ENCODE measurements at regions not wholly inside any gene's neighbourhood (a gene's known extent, or its start where the extent isn't known, plus 50 kb on each side); places are given as distances from the start of the nearest gene placed in this dataset.
"Not testable (repeated sequence)": the region's sequence is repeated elsewhere in the genome, so short reads cannot be mapped to it uniquely, and the experiment has no call there.

- DNase-seq (ENCODE audit: low read depth, low spot score): no peak
These were observed 103.3 kb upstream of the EDIL3 start for GRCh38 chr5:84487963-84488362.

DNA sequence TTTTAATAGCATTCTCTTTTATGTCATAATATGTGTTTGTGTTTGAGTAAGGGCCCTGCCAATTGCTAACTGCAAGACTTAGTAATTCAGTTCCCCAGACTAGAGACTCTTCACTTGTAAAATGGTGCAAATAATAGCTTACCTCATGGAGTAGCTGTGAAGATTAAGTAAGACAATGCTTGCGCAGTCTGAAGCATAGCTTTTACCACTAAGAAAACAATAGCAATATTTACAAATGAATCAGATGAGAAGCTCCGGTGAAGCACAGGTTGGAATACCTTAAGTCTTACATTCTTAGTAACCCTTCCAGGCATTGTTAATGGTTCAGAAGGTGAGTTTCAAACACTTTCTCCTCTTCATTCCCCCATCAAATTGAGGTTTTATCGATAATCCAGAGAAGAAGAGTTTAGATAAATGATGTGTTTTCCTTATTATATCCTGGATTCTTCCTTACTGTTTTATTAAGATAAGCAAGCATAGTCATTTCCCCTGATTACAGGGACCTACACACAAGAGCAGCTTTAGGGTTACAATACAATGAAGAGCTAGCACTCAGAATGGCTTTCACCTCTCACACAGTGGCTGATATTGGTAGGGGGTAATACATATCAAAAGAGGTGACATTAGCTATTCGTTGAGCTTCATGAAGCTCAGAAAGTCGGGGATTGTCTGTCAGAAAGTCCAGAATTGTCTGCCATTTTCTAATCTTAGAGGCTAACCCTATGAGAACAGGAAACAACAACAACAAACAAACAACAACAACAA lies 96.4 kb upstream of the EDIL3 start:
- DNase-seq (ENCODE audit: low read depth, low spot score): no peak

- DNase-seq (ENCODE audit: low read depth, low spot score): no peak
These were observed 93.9 kb upstream of the EDIL3 start for GRCh38 chr5:84478603-84479002.

GRCh38 chr5:84477485-84477884 lies 92.8 kb upstream of the EDIL3 start:
- no peak for DNase-seq (ENCODE audit: low read depth, low spot score)

DNA sequence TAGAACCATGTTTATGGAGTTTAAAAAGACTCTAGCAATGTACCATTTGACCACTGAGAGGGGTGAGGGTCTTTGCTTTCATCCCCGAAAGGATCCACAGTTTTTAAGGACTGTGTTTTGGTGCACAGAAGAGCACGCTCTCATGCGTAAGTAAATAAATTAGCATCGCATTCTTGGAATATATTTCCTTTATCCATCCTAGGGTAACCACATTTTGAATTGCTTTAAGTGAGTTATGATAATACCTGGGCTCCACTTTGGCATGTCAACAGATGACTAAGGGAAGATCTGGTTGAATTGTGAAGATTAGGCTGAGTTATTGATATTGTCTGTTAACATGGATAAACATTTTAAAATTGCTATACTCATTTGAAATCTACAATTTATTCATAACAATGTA lies 89.4 kb upstream of the EDIL3 start:
- no peak for DNase-seq (ENCODE audit: low read depth, low spot score)

GRCh38 chr5:84453405-84453804 lies 68.7 kb upstream of the EDIL3 start:
- DNase-seq (ENCODE audit: low read depth, low spot score): no peak

- DNase-seq (ENCODE audit: low read depth, low spot score): no peak
These were observed 66.1 kb upstream of the EDIL3 start for GRCh38 chr5:84450617-84451414.

DNA sequence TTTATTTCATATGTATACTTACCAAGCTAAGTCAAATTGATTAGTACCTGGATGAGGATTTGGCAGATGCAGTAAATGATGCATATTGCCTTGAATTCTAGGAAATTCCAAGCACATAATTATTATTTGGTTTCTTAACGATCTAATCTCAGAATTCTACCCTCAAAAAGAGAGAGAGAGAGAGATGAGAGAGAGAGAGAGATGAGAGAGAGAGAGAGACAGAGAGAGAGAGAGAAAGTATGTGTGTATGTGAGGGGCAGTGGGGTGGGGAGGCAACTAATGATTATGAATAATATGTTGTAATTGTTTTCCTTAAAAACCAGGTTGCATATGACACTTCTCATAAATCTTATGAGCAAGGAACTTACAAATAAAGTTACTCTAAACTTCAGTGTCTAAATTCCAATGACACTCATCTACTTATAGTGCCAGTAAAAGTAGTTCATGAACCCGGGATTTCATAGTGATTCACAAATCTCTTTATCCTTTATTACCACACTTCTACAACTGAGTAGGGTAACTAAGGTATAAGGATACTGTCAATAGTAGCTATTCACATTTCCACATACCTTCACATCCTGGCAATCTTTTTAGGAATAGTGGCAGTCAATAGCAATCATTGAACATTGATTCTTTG lies 60.5 kb upstream of the EDIL3 start:
- no peak for DNase-seq (ENCODE audit: low read depth, low spot score)

DNA sequence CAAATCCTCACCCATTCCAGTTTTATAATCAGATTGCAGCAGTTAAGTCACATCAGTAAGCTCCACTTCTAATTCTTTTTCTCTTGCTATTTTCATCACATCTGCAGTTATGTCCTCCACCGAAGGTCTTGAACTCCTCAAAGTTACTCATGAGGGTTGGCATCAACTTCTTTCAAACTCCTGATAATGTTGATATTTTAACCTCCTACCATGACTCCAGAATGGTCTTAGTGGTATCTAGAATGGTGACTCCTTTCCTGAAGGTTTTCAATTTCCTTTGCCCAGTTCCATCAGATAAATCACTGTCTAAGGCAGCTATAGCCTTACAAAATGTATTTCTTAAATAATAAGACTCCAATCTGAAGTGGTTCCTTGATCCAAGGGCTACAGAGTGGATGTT lies 53.8 kb upstream of the EDIL3 start:
- no peak for DNase-seq (ENCODE audit: low read depth, low spot score)

DNA sequence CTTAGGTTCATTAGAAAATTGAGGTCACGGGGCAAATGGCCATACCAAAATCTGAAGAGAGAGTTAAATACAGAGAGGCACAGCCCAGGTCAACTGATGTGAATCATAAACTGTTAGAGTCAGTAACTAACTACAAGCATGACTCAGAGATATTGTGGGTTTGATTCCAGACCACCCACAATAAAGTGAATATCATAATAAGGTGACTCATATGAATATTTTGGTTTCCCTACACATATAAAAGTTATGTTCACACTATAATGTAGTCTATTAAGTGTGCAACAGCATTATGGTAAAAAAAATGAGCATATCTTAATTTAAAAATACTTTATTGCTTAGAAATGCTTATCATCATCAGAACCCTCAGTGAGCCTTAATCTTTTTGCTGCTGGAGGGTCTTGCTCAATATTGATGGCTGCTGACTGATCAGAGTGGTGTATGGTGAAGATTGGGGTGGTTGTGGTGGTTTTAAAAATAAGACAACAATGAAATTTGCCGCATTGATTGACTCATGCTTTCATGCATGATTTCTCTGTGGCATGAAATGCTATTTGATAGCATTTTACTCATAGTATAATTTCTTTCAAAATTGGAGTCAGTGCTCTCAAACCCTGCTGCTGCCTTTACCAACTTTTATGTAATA lies 53.1 kb upstream of the EDIL3 start:
- DNase-seq (ENCODE audit: low read depth, low spot score): no peak

GRCh38 chr5:84436866-84437265 lies 52.2 kb upstream of the EDIL3 start:
- no peak for DNase-seq (ENCODE audit: low read depth, low spot score)

DNA sequence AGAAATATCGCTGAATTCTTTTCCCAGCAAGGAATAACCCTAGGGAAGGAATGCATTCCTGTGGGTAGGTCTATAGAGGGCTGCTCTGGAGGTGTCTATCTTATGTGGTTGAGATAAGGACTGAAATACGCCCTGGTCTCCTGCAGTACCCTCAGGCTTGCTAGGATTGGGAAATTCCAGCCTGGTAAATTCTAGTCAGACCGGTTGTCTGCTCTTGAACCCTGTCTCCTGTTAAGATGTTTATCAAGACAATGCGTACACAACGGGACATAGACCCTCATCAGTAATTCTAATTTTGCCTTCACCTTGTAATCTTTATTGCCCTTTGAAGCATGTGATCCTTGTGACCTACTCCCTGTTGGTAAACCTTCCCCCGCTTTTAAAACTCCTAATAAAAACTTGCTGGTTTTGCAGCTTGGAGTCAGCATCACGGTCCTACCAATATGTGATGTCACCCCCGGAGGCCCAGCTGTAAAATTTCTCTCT lies 51.2 kb upstream of the EDIL3 start:
- not testable (repeated sequence) for DNase-seq (ENCODE audit: low read depth, low spot score)

Measured in brain pericyte (primary cell).